Endothelial cell of umbilical vein (primary cell): ENCODE measurements at regions not wholly inside any gene's neighbourhood (a gene's known extent, or its start where the extent isn't known, plus 50 kb on each side); places are given as distances from the start of the nearest gene placed in this dataset.

Source experiments
- EZH2 ChIP-seq: IDR thresholded peaks from 2 replicates; pipeline ENCODE4 v1.6.1; 2012; ENCODE audit warnings: borderline replicate concordance, low read depth, mild to moderate bottlenecking, moderate library complexity, low read length, inconsistent platforms; ENCODE audit not compliant: severe bottlenecking
- POLR2A ChIP-seq: IDR thresholded peaks from 2 replicates; pipeline ENCODE4 v1.6.1; 2012; ENCODE audit warnings: low read depth, mild to moderate bottlenecking, control low read depth, low read length
- POLR2AphosphoS5 ChIP-seq: IDR thresholded peaks from 2 replicates; pipeline ENCODE4 v1.6.1; 2012; ENCODE audit warnings: low read depth, mild to moderate bottlenecking, control low read depth, low read length, moderate library complexity; ENCODE audit not compliant: insufficient read depth
- TF ChIP-seq, protein P1 (sequence below), 2 donors: IDR thresholded peaks; 1 replicate in 1 of 2; 2 replicates in 1 of 2; pipeline ENCODE4 v1.5.1; 2011; ENCODE audit warnings: low read length in 2 of 2, mild to moderate bottlenecking in 2 of 2, moderate library complexity in 2 of 2, control low read depth in 1 of 2, inconsistent platforms in 1 of 2, low read depth in 1 of 2; ENCODE audit not compliant: insufficient read depth in 1 of 2; ENCODE audit errors: extremely low read depth in 1 of 2

DNA sequence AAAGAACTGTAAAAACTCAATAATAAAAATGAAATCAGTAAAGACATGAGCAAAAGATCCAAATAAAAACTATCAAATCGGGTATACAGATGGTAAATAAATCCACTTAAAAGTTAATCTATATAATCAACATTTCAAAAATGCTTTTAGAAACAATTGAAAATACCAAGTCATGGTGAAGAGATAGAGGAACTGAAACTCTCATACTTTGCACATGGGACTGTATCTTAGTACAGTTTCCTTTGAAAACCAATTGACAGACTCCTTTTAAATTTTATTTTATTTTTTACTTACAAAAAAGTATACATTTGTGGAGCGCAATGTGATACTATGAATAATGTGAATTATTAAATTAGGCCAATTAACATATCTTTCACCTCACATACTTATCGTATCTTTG, 98.6 kb upstream of the FAR2 start:
- TF ChIP-seq POLR2AphosphoS5, result no peak
- TF ChIP-seq, protein P1, sequence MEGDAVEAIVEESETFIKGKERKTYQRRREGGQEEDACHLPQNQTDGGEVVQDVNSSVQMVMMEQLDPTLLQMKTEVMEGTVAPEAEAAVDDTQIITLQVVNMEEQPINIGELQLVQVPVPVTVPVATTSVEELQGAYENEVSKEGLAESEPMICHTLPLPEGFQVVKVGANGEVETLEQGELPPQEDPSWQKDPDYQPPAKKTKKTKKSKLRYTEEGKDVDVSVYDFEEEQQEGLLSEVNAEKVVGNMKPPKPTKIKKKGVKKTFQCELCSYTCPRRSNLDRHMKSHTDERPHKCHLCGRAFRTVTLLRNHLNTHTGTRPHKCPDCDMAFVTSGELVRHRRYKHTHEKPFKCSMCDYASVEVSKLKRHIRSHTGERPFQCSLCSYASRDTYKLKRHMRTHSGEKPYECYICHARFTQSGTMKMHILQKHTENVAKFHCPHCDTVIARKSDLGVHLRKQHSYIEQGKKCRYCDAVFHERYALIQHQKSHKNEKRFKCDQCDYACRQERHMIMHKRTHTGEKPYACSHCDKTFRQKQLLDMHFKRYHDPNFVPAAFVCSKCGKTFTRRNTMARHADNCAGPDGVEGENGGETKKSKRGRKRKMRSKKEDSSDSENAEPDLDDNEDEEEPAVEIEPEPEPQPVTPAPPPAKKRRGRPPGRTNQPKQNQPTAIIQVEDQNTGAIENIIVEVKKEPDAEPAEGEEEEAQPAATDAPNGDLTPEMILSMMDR (IDR thresholded peaks at IDR 0.05; ENCODE audit: extremely low read depth in 1 of 2, insufficient read depth in 1 of 2, low read depth in 1 of 2, low read length in 2 of 2), result no peak
- TF ChIP-seq POLR2A, result no peak
- no peak for TF ChIP-seq EZH2
